CD4-positive, alpha-beta T cell (primary cell): ENCODE measurements at regions not wholly inside any gene's neighbourhood (a gene's known extent, or its start where the extent isn't known, plus 50 kb on each side); places are given as distances from the start of the nearest gene placed in this dataset.

Experiments
- ATAC-seq: fragments of 200-7000 bp; cut with Tn5 transposase; one replicate; pipeline ENCODE4 v1.10.0; 2022; ENCODE audit warnings: mild to moderate bottlenecking; ENCODE audit not compliant: poor library complexity
- CTCF ChIA-PET: fragments of 350-600 bp; sonication (Branson Sonifier 250); formaldehyde crosslinking; loops from one replicate; lab custom pipeline; 2021; ENCODE audit warnings: antibody characterized with exemption, inconsistent platforms; lab: Charles Lee
- POLR2A ChIA-PET: fragments of 350-600 bp; sonication (Branson Sonifier 250); formaldehyde crosslinking; loops from one replicate; lab custom pipeline; 2021; ENCODE audit warnings: antibody characterized with exemption, inconsistent platforms; lab: Charles Lee
- DNase-seq, 14 experiments: peaks; one replicate each; pipeline ENCODE4 v3.0.0-alpha.2; 2013 to 2020; ENCODE audit warnings: mixed read lengths in 2 of 14
- H3K27ac ChIP-seq, 2 donors: one replicate each; pipeline versions ENCODE4 v1.5.1 to v1.7.0; 2013; ENCODE audit warnings: low read length in 2 of 2, low read depth in 1 of 2, mild to moderate bottlenecking in 1 of 2
- H3K27me3 ChIP-seq, 2 experiments: 1 replicate in 1 of 2; 2 replicates in 1 of 2; pipeline versions ENCODE4 v1.6.1 to v1.7.0; 2013; ENCODE audit warnings: low read length in 2 of 2, control low read depth in 1 of 2, mild to moderate bottlenecking in 1 of 2, moderate library complexity in 1 of 2; ENCODE audit not compliant: insufficient read depth in 2 of 2, control insufficient read depth in 1 of 2
- H3K36me3 ChIP-seq: one replicate; pipeline ENCODE4 v1.6.1; 2013; ENCODE audit warnings: low read length, control low read depth; ENCODE audit not compliant: insufficient read depth
- H3K4me1 ChIP-seq: one replicate; pipeline ENCODE4 v1.6.1; 2013; ENCODE audit warnings: low read length, control low read depth; ENCODE audit not compliant: insufficient read depth
- H3K4me3 ChIP-seq: one replicate; pipeline ENCODE4 v1.5.1; 2013; ENCODE audit warnings: mild to moderate bottlenecking, low read length, moderate library complexity
- H3K9me3 ChIP-seq, 2 experiments: 1 replicate in 1 of 2; 2 replicates in 1 of 2; pipeline versions ENCODE4 v1.6.1 to v1.7.0; 2013; ENCODE audit warnings: low read length in 2 of 2, mild to moderate bottlenecking in 2 of 2, control low read depth in 1 of 2, moderate library complexity in 1 of 2; ENCODE audit not compliant: control insufficient read depth in 1 of 2, insufficient read depth in 1 of 2
- H3K27ac Mint-ChIP-seq: one replicate; pipeline ENCODE4 v1.8.0; 2020; ENCODE audit warnings: mixed read lengths
- H3K27me3 Mint-ChIP-seq: one replicate; pipeline ENCODE4 v1.8.0; 2021; ENCODE audit warnings: mixed read lengths
- H3K36me3 Mint-ChIP-seq: one replicate; pipeline ENCODE4 v1.8.0; 2021; ENCODE audit warnings: low read depth, mixed read lengths
- H3K4me1 Mint-ChIP-seq: one replicate; pipeline ENCODE4 v1.8.0; 2021; ENCODE audit warnings: low read depth, mixed read lengths
- H3K4me3 Mint-ChIP-seq: one replicate; pipeline ENCODE4 v1.8.0; 2020; ENCODE audit warnings: mild to moderate bottlenecking, mixed read lengths
- H3K9me3 Mint-ChIP-seq: one replicate; pipeline ENCODE4 v1.8.0; 2020; ENCODE audit warnings: mixed read lengths
- intact Hi-C, 2 experiments: fragments of 100-400 bp; cut with DNase I in 1 of 2; cut with micrococcal nuclease in 1 of 2; formaldehyde crosslinking; loops; one replicate each; pipeline versions ENCODE4 v1.15.1 to v1.9.0; 2023 to 2025; cut with DNase I, micrococcal nuclease
- TF ChIP-seq, protein P1 (sequence below): fragments of 200-600 bp; IDR thresholded peaks from one replicate; pipeline ENCODE4 v1.8.0; 2022; ENCODE audit warnings: antibody characterized with exemption, mild to moderate bottlenecking

DNA sequence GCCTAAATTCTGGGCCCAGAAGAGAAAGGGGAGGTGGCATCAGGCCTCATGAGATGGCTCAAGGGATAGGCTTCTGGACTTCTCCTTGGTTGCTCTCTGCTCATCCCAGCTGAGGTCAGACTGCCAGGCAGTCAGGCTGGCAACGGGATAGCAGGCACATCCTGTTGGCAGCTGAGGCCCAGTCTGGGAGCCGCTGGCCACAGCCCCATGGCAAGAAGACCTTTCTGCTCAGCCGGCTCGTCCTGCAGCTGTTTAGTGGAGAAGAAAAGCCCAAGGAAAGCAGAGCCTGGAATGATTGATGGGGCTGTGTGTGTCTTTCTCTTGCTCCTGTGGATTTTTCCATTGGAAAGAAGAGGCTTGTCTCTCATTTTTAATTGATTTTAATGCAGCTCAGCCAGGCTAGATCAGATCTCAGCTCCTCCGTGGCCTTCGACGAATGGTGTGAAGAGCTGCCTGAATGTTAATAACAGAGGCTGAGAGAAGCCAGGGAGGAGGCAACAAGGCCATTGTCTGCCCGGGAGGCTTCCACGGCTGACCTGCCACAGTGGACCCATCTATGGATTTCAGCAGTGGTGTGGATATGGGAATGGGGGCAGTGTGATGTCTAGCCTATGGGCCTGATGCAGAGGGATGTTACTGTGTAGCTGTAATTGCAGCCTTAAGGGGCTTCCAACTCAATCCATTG lies 99.5 kb downstream of the HS1BP3 start:
- CTCF ChIA-PET: no interaction called here
- H3K4me3 Mint-ChIP-seq: no peak overlapping the region
- Histone ChIP-seq H3K9me3 (no peaks in the 10 kb centered on the region), H3K4me1 (no peaks in the 10 kb centered on the region), H3K36me3 (no peaks in the 10 kb centered on the region), H3K27ac (no peak overlapping the region), H3K27me3 (no peaks in the 10 kb centered on the region), H3K4me3 (no peak overlapping the region)
- DNase-seq (no peak), ATAC-seq (no peak)
- intact Hi-C loops: no loop called here
- no peak overlapping the region for H3K27ac Mint-ChIP-seq
- POLR2A ChIA-PET: no interaction called here
- no peaks in the 10 kb centered on the region for H3K36me3 Mint-ChIP-seq
- H3K27me3 Mint-ChIP-seq: peaks cover 2% of the 10 kb centered on the region
- no peaks in the 10 kb centered on the region for H3K4me1 Mint-ChIP-seq
- TF ChIP-seq, protein P1, sequence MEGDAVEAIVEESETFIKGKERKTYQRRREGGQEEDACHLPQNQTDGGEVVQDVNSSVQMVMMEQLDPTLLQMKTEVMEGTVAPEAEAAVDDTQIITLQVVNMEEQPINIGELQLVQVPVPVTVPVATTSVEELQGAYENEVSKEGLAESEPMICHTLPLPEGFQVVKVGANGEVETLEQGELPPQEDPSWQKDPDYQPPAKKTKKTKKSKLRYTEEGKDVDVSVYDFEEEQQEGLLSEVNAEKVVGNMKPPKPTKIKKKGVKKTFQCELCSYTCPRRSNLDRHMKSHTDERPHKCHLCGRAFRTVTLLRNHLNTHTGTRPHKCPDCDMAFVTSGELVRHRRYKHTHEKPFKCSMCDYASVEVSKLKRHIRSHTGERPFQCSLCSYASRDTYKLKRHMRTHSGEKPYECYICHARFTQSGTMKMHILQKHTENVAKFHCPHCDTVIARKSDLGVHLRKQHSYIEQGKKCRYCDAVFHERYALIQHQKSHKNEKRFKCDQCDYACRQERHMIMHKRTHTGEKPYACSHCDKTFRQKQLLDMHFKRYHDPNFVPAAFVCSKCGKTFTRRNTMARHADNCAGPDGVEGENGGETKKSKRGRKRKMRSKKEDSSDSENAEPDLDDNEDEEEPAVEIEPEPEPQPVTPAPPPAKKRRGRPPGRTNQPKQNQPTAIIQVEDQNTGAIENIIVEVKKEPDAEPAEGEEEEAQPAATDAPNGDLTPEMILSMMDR: no peak
- H3K9me3 Mint-ChIP-seq: no peaks in the 10 kb centered on the region

DNA sequence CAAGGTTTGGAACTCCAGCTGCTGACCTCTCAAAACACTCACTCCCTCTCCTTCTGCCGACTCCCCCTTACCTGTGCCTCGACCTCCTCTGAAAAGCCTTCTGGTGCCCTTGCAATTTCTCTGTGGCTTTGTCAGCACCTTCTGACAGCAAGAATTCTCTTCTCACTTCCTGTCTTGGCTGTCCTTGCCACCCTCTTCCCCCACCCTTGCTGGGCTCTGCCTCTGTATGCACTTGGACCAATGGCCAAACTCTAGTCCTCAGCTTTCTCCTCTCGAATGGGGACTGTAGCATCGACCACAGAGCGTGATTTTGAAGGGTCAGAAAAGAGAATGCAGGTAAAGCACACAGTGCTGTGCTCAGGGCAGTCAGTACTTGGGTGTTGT lies 99.0 kb downstream of the HS1BP3 start:
- Mint-ChIP-seq H3K4me3 (no peak overlapping the region), H3K27ac (no peak overlapping the region), H3K27me3 (no peaks in the 10 kb centered on the region), H3K36me3 (no peaks in the 10 kb centered on the region), H3K4me1 (no peaks in the 10 kb centered on the region), H3K9me3 (no peaks in the 10 kb centered on the region)
- ATAC-seq (no peak), DNase-seq (no peak)
- no peaks in the 10 kb centered on the region for H3K4me1 ChIP-seq
- no peaks in the 10 kb centered on the region for H3K27me3 ChIP-seq
- no peak overlapping the region for H3K27ac ChIP-seq
- intact Hi-C loops: no loop called here
- ChIA-PET CTCF (no interaction called here), POLR2A (interaction anchor here (0.6 kb wide), 1 partner anchor 42 kb away, joined by 3 read pairs; no protein-coding TSS in a partner anchor)
- TF ChIP-seq, protein P1: no peak
- no peak overlapping the region for H3K4me3 ChIP-seq
- H3K9me3 ChIP-seq: no peaks in the 10 kb centered on the region
- no peaks in the 10 kb centered on the region for H3K36me3 ChIP-seq

GRCh38 chr2:20552847-20553246 lies 98.1 kb downstream of the HS1BP3 start:
- H3K4me1 Mint-ChIP-seq: no peaks in the 10 kb centered on the region
- no peak overlapping the region for H3K27ac ChIP-seq
- H3K4me3 ChIP-seq: no peak overlapping the region
- intact Hi-C loops: no loop called here
- no peaks in the 10 kb centered on the region for H3K9me3 ChIP-seq
- POLR2A ChIA-PET: no interaction called here
- H3K36me3 ChIP-seq: no peaks in the 10 kb centered on the region
- CTCF ChIA-PET: no interaction called here
- H3K27me3 ChIP-seq: no peaks in the 10 kb centered on the region
- H3K4me1 ChIP-seq: no peaks in the 10 kb centered on the region
- DNase-seq (no peak), ATAC-seq (no peak)
- H3K27me3 Mint-ChIP-seq: no peaks in the 10 kb centered on the region
- no peaks in the 10 kb centered on the region for H3K9me3 Mint-ChIP-seq
- TF ChIP-seq, protein P1: no peak
- H3K36me3 Mint-ChIP-seq: no peaks in the 10 kb centered on the region
- no peak overlapping the region for H3K4me3 Mint-ChIP-seq
- H3K27ac Mint-ChIP-seq: no peak overlapping the region
